OCI-LY3 (cell line): ENCODE measurements at regions not wholly inside any gene's neighbourhood (a gene's known extent, or its start where the extent isn't known, plus 50 kb on each side); places are given as distances from the start of the nearest gene placed in this dataset.

Experiments
- H2AFZ ChIP-seq: fragments of 200-600, 300-600 bp; shearing (Covaris generic); 2 replicates; pipeline ENCODE4 v1.6.0; 2014; ENCODE audit warnings: antibody characterized with exemption, low read depth, low read length
- H3K27ac ChIP-seq: fragments of 200-600, 300-600 bp; sonication (generic); 2 replicates; pipeline ENCODE4 v1.5.1; 2014; ENCODE audit warnings: mild to moderate bottlenecking, low read length, moderate library complexity, mixed read lengths
- H3K27me3 ChIP-seq: fragments of 200-600, 300-600 bp; sonication (generic); 2 replicates; pipeline ENCODE4 v1.6.1; 2014; ENCODE audit warnings: low read depth, low read length, mixed read lengths
- H3K36me3 ChIP-seq: fragments of 200-600, 300-600 bp; sonication (generic); replicated peaks from 2 replicates; pipeline ENCODE3; 2014; ENCODE audit warnings: low read depth, low read length, mixed read lengths
- H3K4me1 ChIP-seq: fragments of 300-600, 200-600 bp; sonication (generic); 2 replicates; pipeline ENCODE4 v1.6.1; 2014; ENCODE audit warnings: low read length, mixed read lengths
- H3K4me2 ChIP-seq: fragments of 200-600, 300-600 bp; sonication (generic); 2 replicates; pipeline ENCODE4 v1.6.1; 2014; ENCODE audit warnings: low read length, mixed read lengths
- H3K4me3 ChIP-seq: fragments of 300-600, 200-600 bp; sonication (generic); 2 replicates; pipeline ENCODE4 v1.5.1; 2014; ENCODE audit warnings: antibody characterized with exemption, mild to moderate bottlenecking, low read length, moderate library complexity
- H3K79me2 ChIP-seq: fragments of 300-600, 200-600 bp; shearing (Covaris generic); 2 replicates; pipeline ENCODE4 v1.6.1; 2014; ENCODE audit warnings: mild to moderate bottlenecking, low read length, mixed read lengths
- H3K9ac ChIP-seq: fragments of 300-600, 200-600 bp; shearing (Covaris generic); 2 replicates; pipeline ENCODE4 v1.6.0; 2014; ENCODE audit warnings: mild to moderate bottlenecking, low read length, moderate library complexity
- H3K9me3 ChIP-seq: fragments of 200-600, 300-600 bp; shearing (Covaris generic); 2 replicates; pipeline ENCODE4 v1.6.1; 2014; ENCODE audit warnings: low read length, mixed read lengths; ENCODE audit not compliant: insufficient read depth
- H4K20me1 ChIP-seq: fragments of 200-600, 300-600 bp; sonication (generic); 2 replicates; pipeline ENCODE4 v1.6.1; 2016; ENCODE audit warnings: low read length, mixed read lengths; ENCODE audit not compliant: insufficient read depth
- EZH2phosphoT487 ChIP-seq: fragments of 200-600 bp; shearing (Covaris generic); IDR thresholded peaks from 2 replicates; pipeline ENCODE4 v1.6.1; 2018; ENCODE audit warnings: antibody characterized with exemption, mixed run types, low read depth
- TF ChIP-seq, protein P1 (sequence below): fragments of 200-600, 300-600 bp; sonication (generic); IDR thresholded peaks from 2 replicates; pipeline ENCODE4 v1.5.1; 2014; ENCODE audit warnings: antibody characterized with exemption, low read length, low read depth

DNA sequence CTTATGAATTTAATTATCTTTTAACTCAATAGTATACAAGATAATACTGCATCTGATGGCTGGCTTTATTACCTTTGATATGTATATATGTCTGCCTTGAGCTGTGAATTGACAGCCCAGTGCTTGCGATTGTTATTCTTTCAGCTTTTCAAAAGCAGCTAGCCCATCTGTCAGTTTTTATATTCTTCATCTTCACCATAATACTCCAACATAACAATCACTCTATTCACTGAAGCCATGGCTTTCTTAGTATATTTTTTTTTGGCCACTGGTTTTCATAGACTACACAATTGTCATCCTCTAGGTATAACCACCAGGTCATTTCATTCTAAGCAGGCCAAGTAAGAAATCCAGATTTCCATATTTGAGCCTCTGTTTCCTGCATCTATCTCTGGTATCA lies 1026.1 kb downstream of the FSCB start:
- H3K27me3 ChIP-seq, result no peaks in the 10 kb centered on the region
- no peaks in the 10 kb centered on the region for H3K9me3 ChIP-seq
- TF ChIP-seq EZH2phosphoT487, result no peak
- H3K36me3 ChIP-seq, result no peaks in the 10 kb centered on the region
- no peaks in the 10 kb centered on the region for H3K79me2 ChIP-seq
- H3K4me2 ChIP-seq, result no peak overlapping the region
- H3K4me3 ChIP-seq, result no peak overlapping the region
- H4K20me1 ChIP-seq, result no peaks in the 10 kb centered on the region
- H2AFZ ChIP-seq, result no peak overlapping the region
- no peak overlapping the region for H3K9ac ChIP-seq
- no peaks in the 10 kb centered on the region for H3K4me1 ChIP-seq
- H3K27ac ChIP-seq, result no peak overlapping the region

DNA sequence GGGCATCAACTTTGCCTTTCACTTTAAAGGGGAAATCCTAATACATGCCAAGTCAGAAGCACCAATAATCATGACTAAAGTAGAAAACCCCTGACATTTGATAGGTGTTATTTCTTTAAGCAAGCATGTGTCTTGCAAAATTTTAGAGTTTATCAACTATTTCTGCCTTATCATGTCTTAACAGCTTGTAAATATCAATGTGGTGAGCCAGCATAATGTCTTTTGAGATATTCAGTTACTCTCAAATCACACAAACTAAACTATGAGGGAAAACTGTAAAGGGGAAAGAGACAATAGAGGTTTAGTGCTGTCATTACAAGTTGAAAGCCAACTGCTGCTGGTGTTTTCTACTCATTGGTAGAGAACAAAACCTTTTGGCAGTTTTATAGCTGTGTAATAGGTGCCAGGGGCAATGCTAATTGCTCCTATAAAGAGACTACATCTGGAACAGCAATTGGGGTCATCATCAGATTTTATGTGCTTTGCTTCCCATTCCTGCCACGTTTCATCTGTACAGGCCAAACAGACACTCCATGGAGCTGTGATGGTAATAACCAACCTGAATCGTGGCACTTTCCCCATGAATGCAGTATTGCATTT lies 1027.4 kb downstream of the FSCB start:
- Histone ChIP-seq H3K27ac (no peak overlapping the region), H3K4me1 (no peaks in the 10 kb centered on the region), H4K20me1 (no peaks in the 10 kb centered on the region), H3K9me3 (no peaks in the 10 kb centered on the region), H3K4me2 (no peak overlapping the region), H3K9ac (no peak overlapping the region), H3K27me3 (no peaks in the 10 kb centered on the region), H3K4me3 (no peak overlapping the region), H3K79me2 (no peaks in the 10 kb centered on the region), H3K36me3 (no peaks in the 10 kb centered on the region), H2AFZ (no peak overlapping the region)
- TF ChIP-seq, protein P1, sequence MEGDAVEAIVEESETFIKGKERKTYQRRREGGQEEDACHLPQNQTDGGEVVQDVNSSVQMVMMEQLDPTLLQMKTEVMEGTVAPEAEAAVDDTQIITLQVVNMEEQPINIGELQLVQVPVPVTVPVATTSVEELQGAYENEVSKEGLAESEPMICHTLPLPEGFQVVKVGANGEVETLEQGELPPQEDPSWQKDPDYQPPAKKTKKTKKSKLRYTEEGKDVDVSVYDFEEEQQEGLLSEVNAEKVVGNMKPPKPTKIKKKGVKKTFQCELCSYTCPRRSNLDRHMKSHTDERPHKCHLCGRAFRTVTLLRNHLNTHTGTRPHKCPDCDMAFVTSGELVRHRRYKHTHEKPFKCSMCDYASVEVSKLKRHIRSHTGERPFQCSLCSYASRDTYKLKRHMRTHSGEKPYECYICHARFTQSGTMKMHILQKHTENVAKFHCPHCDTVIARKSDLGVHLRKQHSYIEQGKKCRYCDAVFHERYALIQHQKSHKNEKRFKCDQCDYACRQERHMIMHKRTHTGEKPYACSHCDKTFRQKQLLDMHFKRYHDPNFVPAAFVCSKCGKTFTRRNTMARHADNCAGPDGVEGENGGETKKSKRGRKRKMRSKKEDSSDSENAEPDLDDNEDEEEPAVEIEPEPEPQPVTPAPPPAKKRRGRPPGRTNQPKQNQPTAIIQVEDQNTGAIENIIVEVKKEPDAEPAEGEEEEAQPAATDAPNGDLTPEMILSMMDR, result no peak
- no peak for TF ChIP-seq EZH2phosphoT487

DNA sequence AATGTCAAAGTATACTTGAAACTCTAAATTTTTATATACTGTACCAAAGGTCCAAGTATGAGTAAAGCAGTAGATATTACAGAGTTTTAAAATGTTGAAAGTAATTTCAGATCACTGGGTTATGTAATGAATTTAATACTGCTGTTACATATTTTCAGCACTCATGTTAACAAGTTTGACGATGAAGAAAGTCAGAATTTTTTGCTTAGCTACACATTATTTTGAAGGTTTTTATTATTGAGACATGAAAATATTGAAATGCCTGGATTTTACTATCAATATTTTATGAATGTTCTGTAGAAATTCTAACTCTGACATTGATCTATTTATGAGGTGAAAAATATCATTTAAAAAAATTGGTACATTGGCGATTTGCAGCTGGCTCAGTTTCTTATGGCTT lies 1030.3 kb downstream of the FSCB start:
- Histone ChIP-seq H3K9me3 (no peaks in the 10 kb centered on the region), H3K4me2 (no peak overlapping the region), H3K36me3 (no peaks in the 10 kb centered on the region), H2AFZ (no peak overlapping the region), H4K20me1 (no peaks in the 10 kb centered on the region), H3K27me3 (no peaks in the 10 kb centered on the region), H3K4me1 (no peaks in the 10 kb centered on the region), H3K4me3 (no peak overlapping the region), H3K9ac (no peak overlapping the region), H3K27ac (no peak overlapping the region), H3K79me2 (no peaks in the 10 kb centered on the region)
- TF ChIP-seq EZH2phosphoT487, result no peak
- TF ChIP-seq, protein P1, result no peak

DNA sequence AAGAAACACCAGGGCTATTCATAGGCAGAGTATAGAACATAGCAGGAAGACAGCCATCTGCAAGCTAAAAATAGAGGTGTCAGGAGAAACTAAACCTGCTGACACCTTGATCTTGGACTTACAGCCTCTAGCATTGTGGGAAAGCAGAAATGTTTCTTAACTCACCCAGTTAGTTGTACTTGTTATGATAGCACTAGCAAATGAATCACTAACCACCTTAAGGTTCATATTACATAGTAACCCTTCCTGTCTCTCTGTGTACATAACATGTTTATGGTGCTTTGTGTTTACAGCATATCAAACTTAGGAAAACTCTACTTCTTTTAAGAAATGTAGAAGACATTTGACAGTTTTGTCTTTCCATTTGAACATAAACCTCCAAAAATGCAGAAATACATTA lies 1031.3 kb downstream of the FSCB start:
- H2AFZ ChIP-seq, result no peak overlapping the region
- no peaks in the 10 kb centered on the region for H3K27me3 ChIP-seq
- no peak overlapping the region for H3K27ac ChIP-seq
- H3K9ac ChIP-seq, result no peak overlapping the region
- H3K9me3 ChIP-seq, result no peaks in the 10 kb centered on the region
- H3K36me3 ChIP-seq, result no peaks in the 10 kb centered on the region
- TF ChIP-seq EZH2phosphoT487, result no peak
- TF ChIP-seq, protein P1, result no peak
- H3K4me3 ChIP-seq, result no peak overlapping the region
- H3K4me2 ChIP-seq, result no peak overlapping the region
- H4K20me1 ChIP-seq, result no peaks in the 10 kb centered on the region
- no peaks in the 10 kb centered on the region for H3K79me2 ChIP-seq
- no peaks in the 10 kb centered on the region for H3K4me1 ChIP-seq
